Parathyroid adenoma (tissue), 2 donors: ENCODE measurements at regions not wholly inside any gene's neighbourhood (a gene's known extent, or its start where the extent isn't known, plus 50 kb on each side); places are given as distances from the start of the nearest gene placed in this dataset.

Source experiments
- H2AFZ ChIP-seq: fragments of 300-600 bp; sonication (generic); one replicate; pipeline ENCODE4 v1.7.0; 2017; ENCODE audit warnings: antibody characterized with exemption, mild to moderate bottlenecking
- H3K27ac ChIP-seq: fragments of 300-600 bp; sonication (generic); one replicate; pipeline ENCODE4 v1.7.0; 2017
- H3K27me3 ChIP-seq: fragments of 300-600 bp; sonication (generic); one replicate; pipeline ENCODE4 v1.7.0; 2017; ENCODE audit warnings: low read length; ENCODE audit not compliant: control insufficient read depth, insufficient read depth
- H3K36me3 ChIP-seq: fragments of 300-600 bp; sonication (generic); one replicate; pipeline ENCODE4 v1.7.0; 2017; ENCODE audit warnings: low read length; ENCODE audit not compliant: control insufficient read depth, insufficient read depth
- H3K4me1 ChIP-seq: fragments of 300-600 bp; sonication (generic); one replicate; pipeline ENCODE4 v1.7.0; 2017; ENCODE audit warnings: control low read depth
- H3K4me2 ChIP-seq: fragments of 300-600 bp; sonication (generic); one replicate; pipeline ENCODE4 v1.7.0; 2017; ENCODE audit warnings: low read length
- H3K4me3 ChIP-seq: fragments of 300-600 bp; sonication (generic); one replicate; pipeline ENCODE4 v1.7.0; 2017; ENCODE audit warnings: low read depth, low read length
- H3K79me2 ChIP-seq: fragments of 300-600 bp; sonication (generic); one replicate; pipeline ENCODE4 v1.7.0; 2017; ENCODE audit warnings: control low read depth
- H3K9ac ChIP-seq: fragments of 300-600 bp; sonication (generic); one replicate; pipeline ENCODE4 v1.7.0; 2017; ENCODE audit warnings: mild to moderate bottlenecking
- H3K9me3 ChIP-seq: fragments of 300-600 bp; sonication (generic); one replicate; pipeline ENCODE4 v1.7.0; 2017; ENCODE audit warnings: low read length; ENCODE audit not compliant: control insufficient read depth
- TF ChIP-seq, protein P1 (sequence below): fragments of 300-600 bp; sonication (generic); IDR thresholded peaks from one replicate; pipeline ENCODE4 v1.7.0; 2017; ENCODE audit warnings: antibody characterized with exemption, mild to moderate bottlenecking
- donor health status: primary hyperparathyroidism.

DNA sequence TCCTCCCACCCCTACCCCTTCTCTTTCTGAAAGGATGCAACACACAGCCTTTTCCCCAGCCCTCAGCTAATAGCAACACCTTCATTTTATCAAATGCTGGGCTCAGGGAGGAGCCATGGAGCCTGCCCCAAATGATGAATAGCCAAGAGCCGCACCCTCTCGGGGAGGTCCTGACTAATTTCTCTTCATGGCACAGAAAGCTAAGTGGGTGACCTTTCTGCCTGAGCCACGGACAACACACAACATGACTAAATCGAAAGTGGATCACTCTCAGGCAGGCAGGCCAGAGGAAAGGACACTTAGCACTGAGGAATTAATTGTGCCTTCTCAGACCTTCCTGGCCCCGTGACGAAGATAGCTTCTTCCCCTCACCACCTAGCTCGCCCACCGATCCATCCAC, 165.1 kb upstream of the RAI2 start:
- no peaks in the 10 kb centered on the region for H3K79me2 ChIP-seq
- H3K4me3 ChIP-seq, result no peak overlapping the region
- TF ChIP-seq, protein P1, sequence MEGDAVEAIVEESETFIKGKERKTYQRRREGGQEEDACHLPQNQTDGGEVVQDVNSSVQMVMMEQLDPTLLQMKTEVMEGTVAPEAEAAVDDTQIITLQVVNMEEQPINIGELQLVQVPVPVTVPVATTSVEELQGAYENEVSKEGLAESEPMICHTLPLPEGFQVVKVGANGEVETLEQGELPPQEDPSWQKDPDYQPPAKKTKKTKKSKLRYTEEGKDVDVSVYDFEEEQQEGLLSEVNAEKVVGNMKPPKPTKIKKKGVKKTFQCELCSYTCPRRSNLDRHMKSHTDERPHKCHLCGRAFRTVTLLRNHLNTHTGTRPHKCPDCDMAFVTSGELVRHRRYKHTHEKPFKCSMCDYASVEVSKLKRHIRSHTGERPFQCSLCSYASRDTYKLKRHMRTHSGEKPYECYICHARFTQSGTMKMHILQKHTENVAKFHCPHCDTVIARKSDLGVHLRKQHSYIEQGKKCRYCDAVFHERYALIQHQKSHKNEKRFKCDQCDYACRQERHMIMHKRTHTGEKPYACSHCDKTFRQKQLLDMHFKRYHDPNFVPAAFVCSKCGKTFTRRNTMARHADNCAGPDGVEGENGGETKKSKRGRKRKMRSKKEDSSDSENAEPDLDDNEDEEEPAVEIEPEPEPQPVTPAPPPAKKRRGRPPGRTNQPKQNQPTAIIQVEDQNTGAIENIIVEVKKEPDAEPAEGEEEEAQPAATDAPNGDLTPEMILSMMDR, result no peak
- H2AFZ ChIP-seq, result no peak overlapping the region
- no peak overlapping the region for H3K27ac ChIP-seq
- H3K4me1 ChIP-seq, result no peaks in the 10 kb centered on the region
- H3K9ac ChIP-seq, result no peak overlapping the region
- no peaks in the 10 kb centered on the region for H3K9me3 ChIP-seq
- H3K27me3 ChIP-seq, result no peaks in the 10 kb centered on the region
- no peaks in the 10 kb centered on the region for H3K36me3 ChIP-seq
- H3K4me2 ChIP-seq, result no peak overlapping the region

GRCh38 chrX:18017411-18017810, 156.3 kb upstream of the RAI2 start:
- Histone ChIP-seq H3K9ac (no peak overlapping the region), H3K4me3 (no peak overlapping the region), H3K9me3 (no peaks in the 10 kb centered on the region), H3K4me1 (no peaks in the 10 kb centered on the region), H3K36me3 (no peaks in the 10 kb centered on the region), H2AFZ (no peak overlapping the region), H3K27me3 (no peaks in the 10 kb centered on the region), H3K79me2 (no peaks in the 10 kb centered on the region), H3K4me2 (no peak overlapping the region), H3K27ac (no peak overlapping the region)
- TF ChIP-seq, protein P1, result no peak

- Histone ChIP-seq H3K9me3 (no peaks in the 10 kb centered on the region), H3K27ac (no peak overlapping the region), H3K4me1 (no peaks in the 10 kb centered on the region), H3K4me3 (no peak overlapping the region), H3K36me3 (no peaks in the 10 kb centered on the region), H2AFZ (no peak overlapping the region), H3K9ac (no peak overlapping the region), H3K27me3 (no peaks in the 10 kb centered on the region), H3K4me2 (no peak overlapping the region), H3K79me2 (no peaks in the 10 kb centered on the region)
- TF ChIP-seq, protein P1, result no peak
Measured at GRCh38 chrX:18016941-18017340, 155.8 kb upstream of the RAI2 start.

DNA sequence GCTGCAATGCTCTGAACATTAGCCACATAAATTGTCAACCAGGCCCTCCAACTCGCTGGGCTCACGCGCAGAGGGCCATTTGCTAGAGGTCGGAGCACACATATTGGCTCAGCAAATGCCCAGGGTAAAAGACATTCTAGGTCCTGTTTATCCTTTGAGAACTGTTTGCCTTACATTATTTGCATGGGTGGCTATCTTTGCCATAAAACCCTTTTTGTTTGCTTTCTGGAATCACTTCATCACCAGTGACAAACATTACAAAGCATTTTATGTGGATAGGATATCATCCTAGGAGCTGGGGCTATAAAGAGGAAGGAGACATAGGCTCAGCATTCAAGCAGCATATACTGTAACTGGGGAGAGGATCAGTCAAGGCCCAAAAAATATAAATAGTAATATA, 149.2 kb upstream of the RAI2 start:
- Histone ChIP-seq H3K79me2 (no peaks in the 10 kb centered on the region), H3K27ac (no peak overlapping the region), H3K9me3 (no peaks in the 10 kb centered on the region), H3K36me3 (no peaks in the 10 kb centered on the region), H3K9ac (no peak overlapping the region), H3K4me3 (no peak overlapping the region), H3K4me2 (no peak overlapping the region), H3K27me3 (no peaks in the 10 kb centered on the region), H2AFZ (no peak overlapping the region), H3K4me1 (no peaks in the 10 kb centered on the region)
- TF ChIP-seq, protein P1, result no peak

DNA sequence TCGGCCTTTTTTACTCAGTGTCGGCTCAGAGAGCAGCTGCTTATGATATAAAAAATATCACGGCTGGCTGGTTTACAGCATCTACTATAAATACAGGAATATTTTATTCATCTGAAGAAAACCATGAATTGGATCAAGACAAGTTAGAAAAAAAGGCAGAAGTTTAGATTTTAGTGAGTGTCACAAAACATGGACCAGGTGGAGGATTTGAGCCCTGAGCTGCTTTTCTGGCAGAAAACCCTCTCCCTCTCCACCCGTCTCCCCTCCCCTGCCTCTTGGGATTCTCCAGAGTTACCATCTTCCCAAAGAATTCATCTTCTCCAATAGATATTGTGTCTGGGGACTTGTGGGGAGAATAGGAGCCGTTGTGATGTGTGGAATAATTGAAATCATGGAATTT, 142.8 kb upstream of the RAI2 start:
- H2AFZ ChIP-seq, result no peak overlapping the region
- no peaks in the 10 kb centered on the region for H3K79me2 ChIP-seq
- no peaks in the 10 kb centered on the region for H3K9me3 ChIP-seq
- no peaks in the 10 kb centered on the region for H3K27me3 ChIP-seq
- no peak overlapping the region for H3K27ac ChIP-seq
- H3K4me1 ChIP-seq, result no peaks in the 10 kb centered on the region
- TF ChIP-seq, protein P1, result no peak
- no peak overlapping the region for H3K4me2 ChIP-seq
- no peak overlapping the region for H3K4me3 ChIP-seq
- no peak overlapping the region for H3K9ac ChIP-seq
- H3K36me3 ChIP-seq, result no peaks in the 10 kb centered on the region
